Lung (tissue), 11 donors: ENCODE measurements at regions not wholly inside any gene's neighbourhood (a gene's known extent, or its start where the extent isn't known, plus 50 kb on each side); places are given as distances from the start of the nearest gene placed in this dataset.

ENCODE experiments used
- ATAC-seq: fragments of 200-7000 bp; cut with Tn5 transposase; one replicate; pipeline ENCODE4 v1.9.1; 2020; ENCODE audit warnings: moderate number of reproducible peaks; ENCODE audit not compliant: insufficient read depth, low FRiP score
- DNase-seq, 3 donors: peaks; one replicate each; pipeline ENCODE4 v3.0.0-alpha.2; 2013 to 2017
- H3K27ac ChIP-seq, 2 donors: one replicate each; pipeline ENCODE4 v1.5.1; 2013; ENCODE audit warnings: mild to moderate bottlenecking in 2 of 2, moderate library complexity in 2 of 2, control low read depth in 1 of 2, inconsistent platforms in 1 of 2, low read depth in 1 of 2, low read length in 1 of 2
- H3K27me3 ChIP-seq, 3 donors: one replicate each; pipeline ENCODE4 v1.5.1; 2013; ENCODE audit warnings: low read length in 2 of 3; ENCODE audit not compliant: control insufficient read depth in 3 of 3, insufficient read depth in 3 of 3
- H3K36me3 ChIP-seq, 4 donors: one replicate each; pipeline ENCODE4 v1.5.1; 2013; ENCODE audit warnings: low read length in 4 of 4, mild to moderate bottlenecking in 1 of 4, moderate library complexity in 1 of 4; ENCODE audit not compliant: control insufficient read depth in 4 of 4, insufficient read depth in 4 of 4
- H3K4me1 ChIP-seq, 5 donors: one replicate each; pipeline ENCODE4 v1.5.1; 2013; ENCODE audit warnings: low read length in 5 of 5, mild to moderate bottlenecking in 2 of 5, moderate library complexity in 1 of 5; ENCODE audit not compliant: control insufficient read depth in 5 of 5, insufficient read depth in 5 of 5
- H3K4me3 ChIP-seq: one replicate; pipeline ENCODE4 v1.5.1; 2013; ENCODE audit warnings: mild to moderate bottlenecking, control low read depth, moderate library complexity
- H3K9ac ChIP-seq, 2 donors: one replicate each; pipeline ENCODE4 v1.5.1; 2013; ENCODE audit warnings: low read length in 2 of 2, control low read depth in 1 of 2; ENCODE audit not compliant: insufficient read depth in 1 of 2
- H3K9me3 ChIP-seq, 4 donors: one replicate each; pipeline ENCODE4 v1.5.1; 2013; ENCODE audit warnings: low read length in 3 of 4, mild to moderate bottlenecking in 1 of 4, moderate library complexity in 1 of 4; ENCODE audit not compliant: control insufficient read depth in 4 of 4, insufficient read depth in 3 of 4
- WGBS, 2 donors: extraction: QIAGEN DNeasy Blood & Tissue Kit; methylation state at CpG; one replicate each; pipeline ENCODE4 v1.1.7; 2013; 5-methylcytosine and 5-hydroxymethylcytosine counted together
- TF ChIP-seq, protein P1 (sequence below): IDR thresholded peaks from 2 replicates; pipeline ENCODE4 v1.5.1; 2012; ENCODE audit warnings: mild to moderate bottlenecking; ENCODE audit errors: control extremely low read depth, extremely low read depth
- donor health status: control.
- donor health status: control.
- donor health status: Bipolar disorder and iron deficiency.
- donor health status: healthy.
- donor health status: DM: yes; HTN: yes; CAD: no.

DNA sequence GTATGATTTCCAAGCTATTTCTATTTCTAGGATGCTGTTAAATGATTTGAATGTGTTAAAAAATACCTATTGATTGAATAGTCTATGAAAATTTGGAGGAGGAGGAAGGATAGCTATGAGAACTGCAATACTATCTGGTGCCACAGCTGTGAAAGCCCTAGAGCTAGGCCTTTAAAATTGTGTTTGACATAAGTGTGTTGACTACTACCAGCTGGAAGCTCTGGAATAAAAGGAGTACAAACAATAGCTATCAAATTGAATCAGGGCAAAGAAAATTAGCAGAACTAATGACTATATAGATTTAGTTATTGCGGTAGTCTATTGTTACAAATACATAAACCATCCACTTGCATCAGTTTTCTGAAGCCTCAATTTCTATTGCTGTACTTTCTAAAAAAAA, 124.8 kb upstream of the CNTN5 start:
- H3K27me3 ChIP-seq: no peaks in the 10 kb centered on the region
- 91 to 100% methylated on average over 1 of the region's 1 CpG for WGBS, 2 donors
- TF ChIP-seq, protein P1, sequence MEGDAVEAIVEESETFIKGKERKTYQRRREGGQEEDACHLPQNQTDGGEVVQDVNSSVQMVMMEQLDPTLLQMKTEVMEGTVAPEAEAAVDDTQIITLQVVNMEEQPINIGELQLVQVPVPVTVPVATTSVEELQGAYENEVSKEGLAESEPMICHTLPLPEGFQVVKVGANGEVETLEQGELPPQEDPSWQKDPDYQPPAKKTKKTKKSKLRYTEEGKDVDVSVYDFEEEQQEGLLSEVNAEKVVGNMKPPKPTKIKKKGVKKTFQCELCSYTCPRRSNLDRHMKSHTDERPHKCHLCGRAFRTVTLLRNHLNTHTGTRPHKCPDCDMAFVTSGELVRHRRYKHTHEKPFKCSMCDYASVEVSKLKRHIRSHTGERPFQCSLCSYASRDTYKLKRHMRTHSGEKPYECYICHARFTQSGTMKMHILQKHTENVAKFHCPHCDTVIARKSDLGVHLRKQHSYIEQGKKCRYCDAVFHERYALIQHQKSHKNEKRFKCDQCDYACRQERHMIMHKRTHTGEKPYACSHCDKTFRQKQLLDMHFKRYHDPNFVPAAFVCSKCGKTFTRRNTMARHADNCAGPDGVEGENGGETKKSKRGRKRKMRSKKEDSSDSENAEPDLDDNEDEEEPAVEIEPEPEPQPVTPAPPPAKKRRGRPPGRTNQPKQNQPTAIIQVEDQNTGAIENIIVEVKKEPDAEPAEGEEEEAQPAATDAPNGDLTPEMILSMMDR: no peak
- H3K4me1 ChIP-seq: no peaks in the 10 kb centered on the region
- H3K4me3 ChIP-seq: no peak overlapping the region
- H3K9me3 ChIP-seq: peaks cover 0 to 3% (median under 1%) of the 10 kb centered on the region in 4 donors
- DNase-seq (peak in 2 of 3 donors; percentile 4 to 13), ATAC-seq (no peak)
- H3K27ac ChIP-seq: no peak overlapping the region
- H3K9ac ChIP-seq: no peak overlapping the region
- no peaks in the 10 kb centered on the region for H3K36me3 ChIP-seq

DNA sequence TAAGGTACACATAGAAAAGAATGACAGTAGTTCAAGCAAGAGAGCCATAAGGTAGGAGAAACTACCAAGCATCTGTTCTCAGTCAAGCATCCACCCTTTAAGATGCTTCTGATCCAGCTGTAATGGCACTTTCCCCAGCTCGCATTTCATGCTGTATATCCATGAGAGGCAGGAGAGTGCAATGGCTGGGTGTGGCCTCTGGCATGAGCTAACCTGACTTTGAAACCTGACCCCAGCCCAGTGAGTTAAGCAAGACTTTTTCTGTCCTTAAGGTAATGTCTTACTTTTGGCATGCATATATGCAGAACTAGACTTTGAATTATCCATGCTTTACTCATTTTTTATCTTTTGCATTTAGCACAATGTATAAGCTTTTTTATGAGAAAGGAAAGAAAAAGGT, 79.8 kb upstream of the CNTN5 start:
- no peaks in the 10 kb centered on the region for H3K36me3 ChIP-seq
- DNase-seq (peak in 1 of 3 donors; percentile 1), ATAC-seq (no peak)
- H3K4me1 ChIP-seq: no peaks in the 10 kb centered on the region
- H3K4me3 ChIP-seq: no peak overlapping the region
- TF ChIP-seq, protein P1: no peak
- no peaks in the 10 kb centered on the region for H3K27me3 ChIP-seq
- no peak overlapping the region for H3K27ac ChIP-seq
- no peak overlapping the region for H3K9ac ChIP-seq
- 43 to 65% methylated on average over 1 of the region's 1 CpG for WGBS, 2 donors
- H3K9me3 ChIP-seq: peaks cover 0 to 2% (median 0%) of the 10 kb centered on the region in 4 donors

DNA sequence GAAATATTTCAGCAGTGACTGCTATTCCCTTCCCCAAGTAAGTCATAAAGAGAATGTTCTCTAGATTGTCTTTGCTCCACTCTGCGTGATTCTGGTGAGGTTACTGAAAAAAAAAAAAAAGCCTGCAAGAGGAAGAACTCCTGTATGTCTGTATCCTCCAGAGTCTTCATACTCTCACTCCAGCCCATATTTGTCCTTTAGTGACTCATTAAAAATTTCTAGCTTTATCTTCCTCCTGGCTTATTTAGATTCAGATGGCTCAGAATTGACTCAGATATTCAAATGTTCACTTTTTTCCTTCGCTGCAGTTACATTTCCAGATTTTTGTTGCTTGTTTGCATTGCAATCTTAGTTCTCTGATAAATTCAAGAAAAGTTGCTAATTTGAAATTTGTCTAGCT, 76.3 kb upstream of the CNTN5 start:
- Histone ChIP-seq H3K4me1 (no peaks in the 10 kb centered on the region), H3K27me3 (no peaks in the 10 kb centered on the region), H3K9ac (no peak overlapping the region), H3K27ac (no peak overlapping the region), H3K9me3 (peaks cover 0 to 2% (median 0%) of the 10 kb centered on the region in 4 donors), H3K4me3 (no peak overlapping the region), H3K36me3 (no peaks in the 10 kb centered on the region)
- DNase-seq (no peak), ATAC-seq (no peak)
- TF ChIP-seq, protein P1: no peak
- WGBS, 2 donors: 87 to 88% methylated on average over 2 of the region's 2 CpGs

DNA sequence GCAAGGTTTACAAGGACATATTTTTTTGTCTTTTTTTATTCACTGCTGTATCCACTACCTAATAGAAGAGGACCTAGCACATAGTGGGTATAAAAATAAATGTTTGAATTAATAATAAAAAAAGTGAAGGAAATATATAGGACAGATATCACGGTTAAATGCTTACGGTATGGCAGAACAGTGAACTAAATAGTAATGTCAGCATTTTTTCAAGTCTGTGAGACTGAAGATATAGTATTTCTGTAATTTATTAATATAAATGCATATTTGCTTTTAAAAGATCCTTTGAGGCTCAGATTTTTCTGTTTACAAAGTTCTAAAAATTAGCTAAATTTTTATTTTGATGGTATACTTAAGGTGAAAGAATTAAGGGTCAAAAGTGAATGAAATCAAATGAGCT, 68.6 kb upstream of the CNTN5 start:
- no peaks in the 10 kb centered on the region for H3K27me3 ChIP-seq
- H3K36me3 ChIP-seq: no peaks in the 10 kb centered on the region
- no peak overlapping the region for H3K4me3 ChIP-seq
- 91 to 94% methylated on average over 2 of the region's 2 CpGs for WGBS, 2 donors
- ATAC-seq (no peak), DNase-seq (no peak)
- no peaks in the 10 kb centered on the region for H3K4me1 ChIP-seq
- no peaks in the 10 kb centered on the region for H3K9me3 ChIP-seq
- TF ChIP-seq, protein P1: no peak
- H3K27ac ChIP-seq: no peak overlapping the region
- H3K9ac ChIP-seq: no peak overlapping the region
